HG03378 (cell line): ENCODE measurements at regions not wholly inside any gene's neighbourhood (a gene's known extent, or its start where the extent isn't known, plus 50 kb on each side); places are given as distances from the start of the nearest gene placed in this dataset.
A peak's percentile ranks its signal among the peaks of the same experiment; 100 is the strongest.

Source experiments
- ATAC-seq: cut with Tn5 transposase; IDR thresholded peaks from one replicate; pipeline ENCODE4 v1.9.1; 2021; ENCODE audit warnings: mild to moderate bottlenecking, moderate library complexity; ENCODE audit not compliant: unreplicated experiment

GRCh38 chr11:113634940-113635575, 71.0 kb downstream of the TMPRSS5 start:
- ATAC-seq = no peak

GRCh38 chr11:113632981-113633380, 73.1 kb downstream of the TMPRSS5 start:
- ATAC-seq = no peak

GRCh38 chr11:113629562-113629961, 76.5 kb downstream of the TMPRSS5 start:
- ATAC-seq = no peak

- no peak for ATAC-seq
Observed at GRCh38 chr11:113628912-113629311, 77.2 kb downstream of the TMPRSS5 start.

GRCh38 chr11:113627946-113628345, 78.2 kb downstream of the TMPRSS5 start:
- ATAC-seq = no peak

GRCh38 chr11:113627297-113627696, 78.8 kb downstream of the TMPRSS5 start:
- ATAC-seq = no peak

GRCh38 chr11:113626736-113627135, 79.4 kb downstream of the TMPRSS5 start:
- ATAC-seq = no peak

GRCh38 chr11:113623114-113623513, 83.0 kb downstream of the TMPRSS5 start:
- ATAC-seq = no peak

GRCh38 chr11:113618360-113618759, 87.7 kb downstream of the TMPRSS5 start:
- ATAC-seq = no peak

- no peak for ATAC-seq
Observed at GRCh38 chr11:113615773-113616172, 90.3 kb downstream of the TMPRSS5 start.

- no peak for ATAC-seq
Observed at GRCh38 chr11:113615098-113615497, 91.0 kb downstream of the TMPRSS5 start.

- no peak for ATAC-seq
Observed at GRCh38 chr11:113614097-113614496, 92.0 kb downstream of the TMPRSS5 start.

- no peak for ATAC-seq
Observed at GRCh38 chr11:113613619-113614018, 92.5 kb downstream of the TMPRSS5 start.

- no peak for ATAC-seq
Observed at GRCh38 chr11:113604186-113604585, 101.9 kb downstream of the TMPRSS5 start.

- ATAC-seq = no peak
Observed at GRCh38 chr11:113603277-113604059, 102.6 kb downstream of the TMPRSS5 start.

GRCh38 chr11:113602483-113602882, 103.6 kb downstream of the TMPRSS5 start:
- ATAC-seq = no peak

- no peak for ATAC-seq
Observed at GRCh38 chr11:113596658-113597057, 109.5 kb downstream of the TMPRSS5 start.

GRCh38 chr11:113595810-113596594, 110.1 kb downstream of the TMPRSS5 start:
- ATAC-seq = no peak

- peak; percentile 90 for ATAC-seq
Observed at GRCh38 chr11:113593698-113594308, 112.3 kb downstream of the TMPRSS5 start.

- ATAC-seq = no peak
Observed at GRCh38 chr11:113591117-113591516, 115.0 kb downstream of the TMPRSS5 start.

GRCh38 chr11:113587308-113587739, 112.1 kb upstream of the DRD2 start:
- peak; percentile 82 for ATAC-seq
